ENCODE measurements at regions not wholly inside any gene's neighbourhood (a gene's known extent, or its start where the extent isn't known, plus 50 kb on each side); places are given as distances from the start of the nearest gene placed in this dataset.
A peak's percentile ranks its signal among the peaks of the same experiment; 100 is the strongest.

DNA sequence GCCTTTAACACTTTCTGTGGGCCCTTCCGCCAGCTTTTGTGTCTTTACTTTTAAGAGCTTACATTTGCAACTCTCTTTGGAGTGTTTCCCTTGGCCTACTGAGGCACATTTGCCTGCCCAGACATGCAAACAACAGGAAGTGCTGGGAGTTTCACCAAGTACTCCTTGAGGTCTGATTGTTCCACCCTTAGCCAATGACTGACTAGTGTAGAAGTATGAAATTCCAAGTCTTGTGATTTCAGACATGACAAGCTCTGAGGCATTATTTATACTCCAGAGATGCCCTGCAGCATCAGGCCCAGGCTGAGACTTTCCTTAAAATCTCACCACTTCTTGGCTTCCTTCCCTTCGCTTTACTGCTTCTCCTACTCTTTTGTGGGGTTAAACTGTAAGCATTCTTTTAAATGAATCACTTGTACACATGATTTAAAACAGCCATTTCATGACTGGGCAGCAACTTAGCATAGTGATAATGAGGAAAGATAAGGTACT, 174.1 kb downstream of the SLC6A15 start:
- Histone ChIP-seq H2AFZ (ENCODE audit: low read depth, low read length) (peak overlapping the region; percentile 82), H3K79me2 (ENCODE audit: insufficient read depth, low read length) (no peaks in the 10 kb centered on the region), H3K4me2 (ENCODE audit: low read length) (peak overlapping the region; percentile 9), H3K4me3 (ENCODE audit: insufficient read depth, low read depth, low read length) (no peak overlapping the region), H3K36me3 (ENCODE audit: insufficient read depth, low read length) (no peaks in the 10 kb centered on the region), H3K27me3 (ENCODE audit: insufficient read depth, low read length) (no peaks in the 10 kb centered on the region), H3K9ac (ENCODE audit: low read length) (no peak overlapping the region), H3K27ac (ENCODE audit: low read depth, low read length) (peak overlapping the region; percentile 66), H4K20me1 (ENCODE audit: insufficient read depth, low read length) (no peaks in the 10 kb centered on the region), H3K9me3 (ENCODE audit: insufficient read depth, low read depth, low read length) (no peaks in the 10 kb centered on the region), H3K4me1 (ENCODE audit: insufficient read depth, low read length) (peaks cover 10% of the 10 kb centered on the region)
- TF ChIP-seq EZH2 (IDR thresholded peaks at IDR 0.05; ENCODE audit: insufficient read depth, low read length), result no peak
- Mint-ChIP-seq H3K27ac (ENCODE audit: unreplicated experiment) (peak overlapping the region; percentile 62), H3K4me1 (ENCODE audit: low read depth, unreplicated experiment) (peaks cover 12% of the 10 kb centered on the region), H3K36me3 (ENCODE audit: low read depth, unreplicated experiment) (no peaks in the 10 kb centered on the region), H3K4me3 (ENCODE audit: unreplicated experiment) (no peak overlapping the region), H3K27me3 (ENCODE audit: low read depth, unreplicated experiment) (no peaks in the 10 kb centered on the region), H3K9me3 (ENCODE audit: unreplicated experiment) (no peaks in the 10 kb centered on the region)
- DNase-seq (ENCODE audit: low read depth) (peak; percentile 80), FAIRE-seq (peak; percentile 17)

GRCh38 chr12:84732828-84733340, 179.7 kb downstream of the SLC6A15 start:
- Mint-ChIP-seq H3K27ac (ENCODE audit: unreplicated experiment) (no peak overlapping the region), H3K4me1 (ENCODE audit: low read depth, unreplicated experiment) (peaks cover 14% of the 10 kb centered on the region), H3K36me3 (ENCODE audit: low read depth, unreplicated experiment) (no peaks in the 10 kb centered on the region), H3K4me3 (ENCODE audit: unreplicated experiment) (no peak overlapping the region), H3K9me3 (ENCODE audit: unreplicated experiment) (no peaks in the 10 kb centered on the region), H3K27me3 (ENCODE audit: low read depth, unreplicated experiment) (no peaks in the 10 kb centered on the region)
- no peak overlapping the region for H3K4me2 ChIP-seq (ENCODE audit: low read length)
- no peaks in the 10 kb centered on the region for H3K36me3 ChIP-seq (ENCODE audit: insufficient read depth, low read length)
- H3K4me1 ChIP-seq (ENCODE audit: insufficient read depth, low read length), result no peaks in the 10 kb centered on the region
- H3K27me3 ChIP-seq (ENCODE audit: insufficient read depth, low read length), result no peaks in the 10 kb centered on the region
- H2AFZ ChIP-seq (ENCODE audit: low read depth, low read length), result no peak overlapping the region
- DNase-seq (ENCODE audit: low read depth) (no peak), FAIRE-seq (no peak)
- no peak overlapping the region for H3K9ac ChIP-seq (ENCODE audit: low read length)
- no peak overlapping the region for H3K4me3 ChIP-seq (ENCODE audit: insufficient read depth, low read depth, low read length)
- no peaks in the 10 kb centered on the region for H4K20me1 ChIP-seq (ENCODE audit: insufficient read depth, low read length)
- no peaks in the 10 kb centered on the region for H3K79me2 ChIP-seq (ENCODE audit: insufficient read depth, low read length)
- no peaks in the 10 kb centered on the region for H3K9me3 ChIP-seq (ENCODE audit: insufficient read depth, low read depth, low read length)
- H3K27ac ChIP-seq (ENCODE audit: low read depth, low read length), result no peak overlapping the region
- TF ChIP-seq EZH2 (IDR thresholded peaks at IDR 0.05; ENCODE audit: insufficient read depth, low read length) (no peak), CTCF (IDR thresholded peaks at IDR 0.05; ENCODE audit: insufficient read depth, low read depth, low read length) (no peak)

- no peaks in the 10 kb centered on the region for H3K4me1 ChIP-seq (ENCODE audit: insufficient read depth, low read length)
- no peaks in the 10 kb centered on the region for H3K27me3 Mint-ChIP-seq (ENCODE audit: low read depth, unreplicated experiment)
- no peaks in the 10 kb centered on the region for H3K9me3 Mint-ChIP-seq (ENCODE audit: unreplicated experiment)
- no peak for TF ChIP-seq EZH2 (IDR thresholded peaks at IDR 0.05; ENCODE audit: insufficient read depth, low read length)
- TF ChIP-seq CTCF (IDR thresholded peaks at IDR 0.05; ENCODE audit: insufficient read depth, low read depth, low read length), result no peak
- FAIRE-seq (no peak), DNase-seq (ENCODE audit: low read depth) (no peak)
- no peak overlapping the region for H3K4me3 Mint-ChIP-seq (ENCODE audit: unreplicated experiment)
- no peak overlapping the region for H3K27ac Mint-ChIP-seq (ENCODE audit: unreplicated experiment)
- no peaks in the 10 kb centered on the region for H3K79me2 ChIP-seq (ENCODE audit: insufficient read depth, low read length)
- no peak overlapping the region for H3K4me2 ChIP-seq (ENCODE audit: low read length)
- H3K27me3 ChIP-seq (ENCODE audit: insufficient read depth, low read length), result no peaks in the 10 kb centered on the region
- no peaks in the 10 kb centered on the region for H3K36me3 Mint-ChIP-seq (ENCODE audit: low read depth, unreplicated experiment)
- H3K4me3 ChIP-seq (ENCODE audit: insufficient read depth, low read depth, low read length), result no peak overlapping the region
- H3K9me3 ChIP-seq (ENCODE audit: insufficient read depth, low read depth, low read length), result no peaks in the 10 kb centered on the region
- no peak overlapping the region for H3K27ac ChIP-seq (ENCODE audit: low read depth, low read length)
- H4K20me1 ChIP-seq (ENCODE audit: insufficient read depth, low read length), result no peaks in the 10 kb centered on the region
- H3K4me1 Mint-ChIP-seq (ENCODE audit: low read depth, unreplicated experiment), result peaks cover 12% of the 10 kb centered on the region
- no peak overlapping the region for H2AFZ ChIP-seq (ENCODE audit: low read depth, low read length)
- H3K36me3 ChIP-seq (ENCODE audit: insufficient read depth, low read length), result no peaks in the 10 kb centered on the region
- no peak overlapping the region for H3K9ac ChIP-seq (ENCODE audit: low read length)
Observed at GRCh38 chr12:84730561-84731162, 181.9 kb downstream of the SLC6A15 start.

Data from astrocyte (in vitro differentiated cells and primary cell).